GM19372 (cell line): ENCODE measurements at regions not wholly inside any gene's neighbourhood (a gene's known extent, or its start where the extent isn't known, plus 50 kb on each side); places are given as distances from the start of the nearest gene placed in this dataset.

Source experiments
- ATAC-seq: cut with Tn5 transposase; IDR thresholded peaks from one replicate; pipeline ENCODE4 v1.9.1; 2021; ENCODE audit warnings: mild to moderate bottlenecking, low read depth, moderate library complexity; ENCODE audit not compliant: unreplicated experiment

GRCh38 chrX:109841869-109842579, 109.0 kb upstream of the ACSL4 start:
- no peak for ATAC-seq

- no peak for ATAC-seq
These were observed 109.6 kb upstream of the ACSL4 start for GRCh38 chrX:109842611-109843010.

- no peak for ATAC-seq
These were observed 111.1 kb upstream of the ACSL4 start for GRCh38 chrX:109843963-109844751.

- no peak for ATAC-seq
These were observed 111.9 kb upstream of the ACSL4 start for GRCh38 chrX:109844986-109845385.

GRCh38 chrX:109845996-109846395, 112.9 kb upstream of the ACSL4 start:
- ATAC-seq = no peak

GRCh38 chrX:109847257-109848187, 114.5 kb upstream of the ACSL4 start:
- ATAC-seq = no peak

- ATAC-seq = peak; percentile 86
These were observed 115.5 kb upstream of the ACSL4 start for GRCh38 chrX:109848461-109849050.

- ATAC-seq = no peak
These were observed 121.0 kb upstream of the ACSL4 start for GRCh38 chrX:109854096-109854495.

GRCh38 chrX:109855501-109855900, 122.4 kb upstream of the ACSL4 start:
- no peak for ATAC-seq

- no peak for ATAC-seq
These were observed 123.9 kb upstream of the ACSL4 start for GRCh38 chrX:109856974-109857373.

- ATAC-seq = no peak
These were observed 124.6 kb upstream of the ACSL4 start for GRCh38 chrX:109857584-109858228.

GRCh38 chrX:109858602-109859341, 125.7 kb upstream of the ACSL4 start:
- ATAC-seq = no peak

GRCh38 chrX:109859651-109860050, 126.6 kb upstream of the ACSL4 start:
- no peak for ATAC-seq

GRCh38 chrX:109862433-109862832, 129.4 kb upstream of the ACSL4 start:
- ATAC-seq = no peak

- no peak for ATAC-seq
These were observed 130.8 kb upstream of the ACSL4 start for GRCh38 chrX:109863811-109864210.

GRCh38 chrX:109871121-109871888, 131.6 kb upstream of the TMEM164 start:
- no peak for ATAC-seq

- no peak for ATAC-seq
These were observed 130.7 kb upstream of the TMEM164 start for GRCh38 chrX:109872021-109872732.

- ATAC-seq = no peak
These were observed 129.3 kb upstream of the TMEM164 start for GRCh38 chrX:109873574-109873973.
